Thyroid gland (tissue), 4 donors: ENCODE measurements at regions not wholly inside any gene's neighbourhood (a gene's known extent, or its start where the extent isn't known, plus 50 kb on each side); places are given as distances from the start of the nearest gene placed in this dataset.

Experiments
- DNase-seq, 2 donors: peaks; one replicate each; pipeline ENCODE4 v3.0.0-alpha.2; 2019
- H3K27ac ChIP-seq, 3 donors: fragments of 200-600 bp; sonication (generic); 1 replicate in 2 of 3; 2 replicates in 1 of 3; pipeline ENCODE4 v1.5.1; 2016 to 2019; ENCODE audit warnings: mild to moderate bottlenecking in 1 of 3, moderate library complexity in 1 of 3
- H3K27me3 ChIP-seq: fragments of 200-600 bp; sonication (generic); one replicate; pipeline ENCODE4 v1.5.1; 2019
- H3K36me3 ChIP-seq, 2 donors: fragments of 200-600 bp; sonication (generic); one replicate each; pipeline ENCODE4 v1.5.1; 2016 to 2019
- H3K4me1 ChIP-seq, 2 donors: fragments of 200-600 bp; sonication (generic); one replicate each; pipeline ENCODE4 v1.5.1; 2017 to 2019
- H3K4me3 ChIP-seq, 3 donors: fragments of 200-600 bp; sonication (generic); replicated peaks in 1 of 3; 1 replicate in 2 of 3; 2 replicates in 1 of 3; pipeline ENCODE4 v1.5.1; 2016; ENCODE audit warnings: mild to moderate bottlenecking in 1 of 3
- H3K9me3 ChIP-seq: fragments of 200-600 bp; sonication (generic); one replicate; pipeline ENCODE4 v1.5.1; 2017
- CTCF ChIP-seq, 6 experiments: fragments of 200-600 bp in 3 of 6; fragments of 450-650 bp in 3 of 6; sonication (generic) in 3 of 6; IDR thresholded peaks; one replicate each; pipeline ENCODE4 v1.5.1; 2016 to 2019; ENCODE audit warnings: antibody characterized with exemption in 6 of 6, mild to moderate bottlenecking in 2 of 6, inconsistent platforms in 1 of 6, moderate library complexity in 1 of 6
- POLR2A ChIP-seq, 2 donors: fragments of 450-650 bp; IDR thresholded peaks; one replicate each; pipeline ENCODE4 v1.6.1; 2017; ENCODE audit warnings: antibody characterized with exemption in 2 of 2, mild to moderate bottlenecking in 2 of 2, moderate library complexity in 1 of 2
- WGBS, 2 donors: methylation state at CpG; one replicate each; pipeline ENCODE4 v1.1.5; 2017; 5-methylcytosine and 5-hydroxymethylcytosine counted together
- intact Hi-C: fragments of 100-400 bp; cut with DNase I; formaldehyde crosslinking; loops from one replicate; pipeline ENCODE4 v1.15.1; 2023

DNA sequence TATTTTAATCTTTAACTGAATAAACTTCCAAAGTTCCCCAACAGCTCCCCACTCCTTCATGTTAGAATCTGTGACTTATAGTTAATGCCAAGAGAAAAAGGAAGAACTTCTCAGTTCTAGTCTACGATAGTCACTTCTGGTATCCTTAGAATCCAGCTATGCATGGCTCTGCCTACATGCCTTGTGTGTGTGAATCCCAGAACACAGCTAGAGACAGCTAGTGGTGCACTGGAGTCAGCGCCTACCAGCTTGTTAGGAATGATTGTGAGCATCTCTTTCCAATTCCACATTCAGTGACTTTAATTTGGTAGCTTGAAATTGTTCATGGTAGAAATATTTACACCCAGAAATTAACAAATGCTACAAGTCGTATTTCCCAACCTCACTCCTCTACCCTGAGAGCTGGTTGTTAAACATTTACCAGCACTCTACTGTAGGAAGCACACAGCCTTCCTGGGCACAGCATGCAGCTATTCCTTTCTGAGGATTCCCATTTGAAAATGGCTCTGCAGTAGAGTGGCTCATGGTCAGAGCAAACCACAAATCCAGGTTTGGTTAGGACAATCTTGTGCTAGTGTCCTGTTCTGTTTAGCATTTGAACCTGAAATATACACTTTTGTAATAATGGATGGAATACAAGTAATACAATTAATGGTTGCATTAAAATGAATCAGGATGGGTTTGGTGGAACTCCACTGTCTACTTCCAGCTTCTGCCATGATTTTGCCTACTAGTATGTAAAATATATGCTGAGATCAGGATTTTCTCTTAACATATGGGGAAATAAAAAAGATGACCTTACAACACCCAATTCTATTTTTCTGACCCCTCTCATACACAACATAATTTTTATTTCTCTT lies 371.0 kb upstream of the GBE1 start:
- DNase-seq: no peak
- Histone ChIP-seq H3K4me1 (no peaks in the 10 kb centered on the region), H3K9me3 (no peaks in the 10 kb centered on the region), H3K27me3 (no peaks in the 10 kb centered on the region), H3K4me3 (no peak overlapping the region), H3K36me3 (no peaks in the 10 kb centered on the region), H3K27ac (no peak overlapping the region)
- TF ChIP-seq CTCF (IDR thresholded peaks at IDR 0.05) (no peak), POLR2A (IDR thresholded peaks at IDR 0.05) (no peak)
- intact Hi-C loops: loop anchor here (10.0 kb wide), 1 partner anchor 468 kb away; no protein-coding TSS in a partner anchor
- 91 to 96% methylated on average over 3 of the region's 3 CpGs for WGBS, 2 donors

DNA sequence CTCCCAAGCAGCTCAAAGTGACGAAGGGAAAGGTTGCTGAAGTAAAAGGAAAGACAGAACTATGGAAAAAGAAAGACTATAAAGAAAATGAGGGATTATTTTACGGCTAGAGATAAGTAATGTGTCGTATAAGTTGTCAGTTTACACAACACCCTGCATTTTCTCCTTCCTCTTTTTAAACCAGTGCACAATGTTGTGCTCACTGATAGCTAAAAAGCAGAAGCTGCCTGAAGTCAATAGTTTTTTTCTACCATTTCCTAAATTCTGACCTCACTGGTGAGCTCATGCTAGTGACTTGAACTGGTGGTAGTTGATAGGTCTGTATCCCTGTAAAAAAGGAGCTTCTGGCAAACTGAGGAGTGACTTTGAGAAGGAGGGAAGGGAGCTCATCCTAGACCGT lies 368.6 kb upstream of the GBE1 start:
- H3K27me3 ChIP-seq: no peaks in the 10 kb centered on the region
- H3K4me3 ChIP-seq: no peak overlapping the region
- no peaks in the 10 kb centered on the region for H3K9me3 ChIP-seq
- WGBS, 2 donors: 78 to 83% methylated on average over 4 of the region's 4 CpGs
- no peaks in the 10 kb centered on the region for H3K4me1 ChIP-seq
- no peak overlapping the region for H3K27ac ChIP-seq
- TF ChIP-seq POLR2A (IDR thresholded peaks at IDR 0.05) (no peak), CTCF (IDR thresholded peaks at IDR 0.05) (no peak)
- H3K36me3 ChIP-seq: no peaks in the 10 kb centered on the region
- no peak for DNase-seq
- intact Hi-C loops: loop anchor here (10.0 kb wide), 1 partner anchor 465 kb away; no protein-coding TSS in a partner anchor

DNA sequence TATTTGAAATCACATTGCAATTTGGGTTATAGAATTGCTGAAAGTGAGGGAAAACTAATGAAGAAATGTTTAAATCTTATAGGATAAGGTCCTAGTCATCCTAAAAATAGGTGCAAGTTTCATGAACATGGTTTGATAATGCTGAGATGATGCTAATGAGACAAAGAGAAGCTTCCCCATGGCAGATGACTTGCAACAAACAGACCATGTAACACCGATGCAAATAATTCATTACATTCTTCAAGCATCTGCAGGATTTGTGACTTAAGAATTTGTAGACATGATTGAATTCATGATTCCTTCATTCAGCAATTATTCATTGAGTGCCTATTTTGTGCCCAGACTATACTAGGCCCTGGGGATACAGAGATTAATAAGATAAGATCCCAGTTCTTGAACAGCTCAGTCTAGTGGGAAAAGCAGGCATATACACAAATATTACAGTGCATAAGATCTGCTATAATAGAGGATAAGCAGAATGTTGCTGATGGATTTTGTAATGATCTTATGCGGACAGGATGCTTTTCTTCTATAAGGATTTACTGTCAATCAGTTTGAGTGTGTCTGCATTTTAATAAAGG lies 367.9 kb upstream of the GBE1 start:
- intact Hi-C loops: no loop called here
- H3K4me3 ChIP-seq: no peak overlapping the region
- no peaks in the 10 kb centered on the region for H3K27me3 ChIP-seq
- 88 to 94% methylated on average over 2 of the region's 2 CpGs for WGBS, 2 donors
- no peak for TF ChIP-seq POLR2A (IDR thresholded peaks at IDR 0.05)
- no peaks in the 10 kb centered on the region for H3K9me3 ChIP-seq
- DNase-seq: no peak
- no peaks in the 10 kb centered on the region for H3K4me1 ChIP-seq
- no peaks in the 10 kb centered on the region for H3K36me3 ChIP-seq
- H3K27ac ChIP-seq: no peak overlapping the region

DNA sequence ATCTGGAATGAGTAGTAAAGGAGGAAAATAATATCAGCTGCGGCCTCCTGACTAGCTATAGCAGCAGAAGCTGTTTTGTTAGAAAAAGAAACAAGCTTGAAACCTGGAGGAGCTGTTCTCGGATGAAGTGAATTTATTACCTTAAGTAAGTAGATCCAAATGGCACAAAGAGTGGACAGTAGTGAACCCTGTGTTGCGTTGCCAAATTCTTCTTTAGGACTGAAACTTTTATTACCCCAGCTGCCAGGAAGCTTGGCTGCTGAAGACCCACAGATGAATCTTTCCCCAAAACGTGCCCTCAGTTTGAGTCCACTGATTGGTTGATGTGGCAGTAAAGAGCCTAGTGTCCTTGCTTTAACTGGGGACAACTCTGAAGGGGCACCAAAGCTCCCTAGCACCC lies 366.8 kb upstream of the GBE1 start:
- no peaks in the 10 kb centered on the region for H3K9me3 ChIP-seq
- H3K4me3 ChIP-seq: no peak overlapping the region
- H3K27ac ChIP-seq: no peak overlapping the region
- no peaks in the 10 kb centered on the region for H3K27me3 ChIP-seq
- H3K4me1 ChIP-seq: no peaks in the 10 kb centered on the region
- DNase-seq: no peak
- 81 to 83% methylated on average over 4 of the region's 4 CpGs for WGBS, 2 donors
- intact Hi-C loops: no loop called here
- H3K36me3 ChIP-seq: no peaks in the 10 kb centered on the region
- TF ChIP-seq POLR2A (IDR thresholded peaks at IDR 0.05): no peak
- no peak for TF ChIP-seq CTCF (IDR thresholded peaks at IDR 0.05)

DNA sequence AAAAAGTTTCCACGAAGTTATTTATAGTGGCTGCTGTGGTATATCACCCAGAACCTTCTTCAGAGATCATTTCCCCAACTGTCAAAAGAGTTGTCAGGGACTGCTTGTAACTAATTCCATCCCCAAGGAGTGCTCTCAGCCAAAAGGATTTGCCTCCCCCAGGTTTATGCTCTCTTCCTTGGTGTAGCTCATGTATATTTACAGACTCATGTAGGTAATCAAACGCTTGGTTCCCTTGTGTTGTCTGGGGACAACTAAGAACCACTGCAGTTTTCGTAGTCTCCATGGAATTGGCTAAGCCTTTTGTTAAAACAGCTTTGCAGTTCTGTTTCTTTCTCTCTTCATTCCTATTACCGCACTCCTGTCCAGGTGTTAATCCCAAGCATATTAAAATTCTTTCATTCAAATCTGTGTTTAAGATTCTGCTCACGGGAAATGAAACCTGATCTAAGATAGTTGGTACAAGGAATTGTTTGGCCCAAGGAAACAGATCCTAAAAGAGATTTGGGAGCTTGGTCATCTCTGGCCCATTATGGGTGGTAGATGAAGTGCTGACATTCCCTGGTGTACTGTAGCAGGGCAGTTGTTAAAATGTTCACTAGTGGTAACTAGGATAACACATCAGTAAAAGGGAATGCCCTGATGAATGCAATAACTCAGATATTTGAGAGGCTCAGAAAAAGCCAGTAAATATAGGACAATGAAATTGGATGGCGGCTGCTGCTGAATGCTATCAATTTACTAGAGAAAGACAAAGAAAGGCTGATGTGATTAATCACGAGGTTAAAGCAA lies 361.3 kb upstream of the GBE1 start:
- H3K4me3 ChIP-seq: no peak overlapping the region
- no peak for DNase-seq

More for the DNA sequence above, 361.3 kb upstream of the GBE1 start:
- no peaks in the 10 kb centered on the region for H3K9me3 ChIP-seq
- intact Hi-C loops: no loop called here
- H3K36me3 ChIP-seq: no peaks in the 10 kb centered on the region
- H3K27me3 ChIP-seq: no peaks in the 10 kb centered on the region
- no peak overlapping the region for H3K27ac ChIP-seq
- 81 to 84% methylated on average over 7 of the region's 7 CpGs for WGBS, 2 donors
- TF ChIP-seq POLR2A (IDR thresholded peaks at IDR 0.05): no peak
- no peaks in the 10 kb centered on the region for H3K4me1 ChIP-seq
